NOMO-1 treated with dmso at 0.1 percent for 144 hours (cell line): ENCODE measurements at regions not wholly inside any gene's neighbourhood (a gene's known extent, or its start where the extent isn't known, plus 50 kb on each side); places are given as distances from the start of the nearest gene placed in this dataset.

ENCODE experiments used
- DNase-seq: peaks from one replicate; lab custom pipeline; 2025; ENCODE audit not compliant: unreplicated experiment; lab: John Stamatoyannopoulos, UW

GRCh38 chr11:70810681-70811080 lies 412.4 kb downstream of the CTTN start:
- DNase-seq: no peak

GRCh38 chr11:70811483-70811882 lies 413.2 kb downstream of the CTTN start:
- DNase-seq: no peak

GRCh38 chr11:70811915-70812314 lies 413.6 kb downstream of the CTTN start:
- no peak for DNase-seq

- no peak for DNase-seq
Measured at GRCh38 chr11:70812472-70812871, 414.1 kb downstream of the CTTN start.

- no peak for DNase-seq
Measured at GRCh38 chr11:70813651-70814050, 415.3 kb downstream of the CTTN start.

- no peak for DNase-seq
Measured at GRCh38 chr11:70815485-70815832, 417.1 kb downstream of the CTTN start.

GRCh38 chr11:70816156-70816678 lies 417.9 kb downstream of the CTTN start:
- no peak for DNase-seq

GRCh38 chr11:70818351-70818750 lies 420.0 kb downstream of the CTTN start:
- no peak for DNase-seq

- DNase-seq: no peak
Measured at GRCh38 chr11:70819022-70819421, 420.7 kb downstream of the CTTN start.

- no peak for DNase-seq
Measured at GRCh38 chr11:70820311-70820710, 422.0 kb downstream of the CTTN start.

GRCh38 chr11:70820712-70821111 lies 422.4 kb downstream of the CTTN start:
- DNase-seq: no peak

- DNase-seq: no peak
Measured at GRCh38 chr11:70823771-70824170, 425.4 kb downstream of the CTTN start.

- no peak for DNase-seq
Measured at GRCh38 chr11:70824605-70825245, 426.4 kb downstream of the CTTN start.

- no peak for DNase-seq
Measured at GRCh38 chr11:70825893-70826540, 426.4 kb downstream of the SHANK2 start.

- DNase-seq: no peak
Measured at GRCh38 chr11:70826541-70827335, 425.6 kb downstream of the SHANK2 start.

GRCh38 chr11:70828593-70829082 lies 423.7 kb downstream of the SHANK2 start:
- DNase-seq: no peak

- DNase-seq: no peak
Measured at GRCh38 chr11:70829134-70829885, 423.1 kb downstream of the SHANK2 start.

GRCh38 chr11:70829886-70830272 lies 422.5 kb downstream of the SHANK2 start:
- DNase-seq: no peak

- DNase-seq: no peak
Measured at GRCh38 chr11:70833011-70833410, 419.4 kb downstream of the SHANK2 start.

- DNase-seq: no peak
Measured at GRCh38 chr11:70833554-70833953, 418.8 kb downstream of the SHANK2 start.

- DNase-seq: no peak
Measured at GRCh38 chr11:70834277-70834940, 418.0 kb downstream of the SHANK2 start.
